AG04450 (cell line): ENCODE measurements at regions not wholly inside any gene's neighbourhood (a gene's known extent, or its start where the extent isn't known, plus 50 kb on each side); places are given as distances from the start of the nearest gene placed in this dataset.

Source experiments
- CTCF ChIA-PET: fragments of 300-600, 350-600 bp; formaldehyde crosslinking; extraction: SDS; loops from one replicate; lab custom pipeline; 2022; ENCODE audit warnings: antibody characterized with exemption, inconsistent platforms; lab: Charles Lee
- POLR2A ChIA-PET: fragments of 350-600 bp; formaldehyde crosslinking; extraction: SDS; loops from one replicate; lab custom pipeline; 2021; ENCODE audit warnings: antibody characterized with exemption, inconsistent platforms; lab: Yijun Ruan, JAX
- DNase-seq: peaks from one replicate; pipeline ENCODE4 v3.0.0-alpha.2; 2011; ENCODE audit warnings: low read depth, low spot score
- H3K27ac ChIP-seq: one replicate; pipeline ENCODE4 v1.5.1; 2012; ENCODE audit warnings: low read depth, low read length, control low read depth
- H3K27me3 ChIP-seq: one replicate; pipeline ENCODE4 v1.6.0; 2012; ENCODE audit warnings: low read length; ENCODE audit not compliant: control insufficient read depth, insufficient read depth
- H3K4me3 ChIP-seq: 2 replicates; pipeline ENCODE4 v1.5.1; 2011; ENCODE audit warnings: mild to moderate bottlenecking, low read depth, low read length, control low read depth
- H3K9me3 ChIP-seq: 2 replicates; pipeline ENCODE4 v1.5.1; 2012; ENCODE audit warnings: low read length; ENCODE audit not compliant: control insufficient read depth, insufficient read depth
- CTCF ChIP-seq: IDR thresholded peaks from 2 replicates; pipeline ENCODE4 v1.5.1; 2011; ENCODE audit warnings: low read depth, low read length, control low read depth, inconsistent platforms

GRCh38 chrX:20670611-20671010 lies 403.9 kb upstream of the RPS6KA3 start:
- Histone ChIP-seq H3K4me3 (no peak overlapping the region), H3K27me3 (no peaks in the 10 kb centered on the region), H3K27ac (no peak overlapping the region), H3K9me3 (no peaks in the 10 kb centered on the region)
- DNase-seq: no peak
- CTCF ChIA-PET: no interaction called here
- POLR2A ChIA-PET: no interaction called here
- TF ChIP-seq CTCF: no peak

- no peak overlapping the region for H3K27ac ChIP-seq
- CTCF ChIA-PET: no interaction called here
These were observed 401.8 kb upstream of the RPS6KA3 start for GRCh38 chrX:20668550-20668949.

GRCh38 chrX:20666331-20666730 lies 399.6 kb upstream of the RPS6KA3 start:
- Histone ChIP-seq H3K27me3 (no peaks in the 10 kb centered on the region), H3K4me3 (no peak overlapping the region), H3K27ac (no peak overlapping the region), H3K9me3 (no peaks in the 10 kb centered on the region)
- no peak for DNase-seq
- ChIA-PET POLR2A (no interaction called here), CTCF (no interaction called here)
- no peak for TF ChIP-seq CTCF

More at GRCh38 chrX:20668550-20668949, 401.8 kb upstream of the RPS6KA3 start:
- TF ChIP-seq CTCF: no peak
- no peaks in the 10 kb centered on the region for H3K27me3 ChIP-seq
- no peaks in the 10 kb centered on the region for H3K9me3 ChIP-seq
- DNase-seq: no peak
- POLR2A ChIA-PET: no interaction called here
- H3K4me3 ChIP-seq: no peak overlapping the region

- no peak overlapping the region for H3K4me3 ChIP-seq
- H3K9me3 ChIP-seq: no peaks in the 10 kb centered on the region
- ChIA-PET POLR2A (no interaction called here), CTCF (no interaction called here)
- no peaks in the 10 kb centered on the region for H3K27me3 ChIP-seq
- TF ChIP-seq CTCF: no peak
- DNase-seq: no peak
- H3K27ac ChIP-seq: no peak overlapping the region
These were observed 398.8 kb upstream of the RPS6KA3 start for GRCh38 chrX:20665481-20665880.

GRCh38 chrX:20664774-20665173 lies 398.1 kb upstream of the RPS6KA3 start:
- H3K27me3 ChIP-seq: no peaks in the 10 kb centered on the region
- H3K27ac ChIP-seq: no peak overlapping the region
- CTCF ChIA-PET: no interaction called here
- no peak overlapping the region for H3K4me3 ChIP-seq
- TF ChIP-seq CTCF: no peak
- DNase-seq: no peak
- H3K9me3 ChIP-seq: no peaks in the 10 kb centered on the region
- POLR2A ChIA-PET: no interaction called here
